ENCODE measurements at regions not wholly inside any gene's neighbourhood (a gene's known extent, or its start where the extent isn't known, plus 50 kb on each side); places are given as distances from the start of the nearest gene placed in this dataset.
"Not testable (repeated sequence)": the region's sequence is repeated elsewhere in the genome, so short reads cannot be mapped to it uniquely, and the experiment has no call there.

- DNase-seq (ENCODE audit: low read depth in 2 of 2), result not testable (repeated sequence)
These were observed 52.5 kb upstream of the CCDC71L start for GRCh38 chr7:106713452-106713851.

GRCh38 chr7:106714590-106715442, 53.9 kb upstream of the CCDC71L start:
- not testable (repeated sequence) for DNase-seq (ENCODE audit: low read depth in 2 of 2)

DNA sequence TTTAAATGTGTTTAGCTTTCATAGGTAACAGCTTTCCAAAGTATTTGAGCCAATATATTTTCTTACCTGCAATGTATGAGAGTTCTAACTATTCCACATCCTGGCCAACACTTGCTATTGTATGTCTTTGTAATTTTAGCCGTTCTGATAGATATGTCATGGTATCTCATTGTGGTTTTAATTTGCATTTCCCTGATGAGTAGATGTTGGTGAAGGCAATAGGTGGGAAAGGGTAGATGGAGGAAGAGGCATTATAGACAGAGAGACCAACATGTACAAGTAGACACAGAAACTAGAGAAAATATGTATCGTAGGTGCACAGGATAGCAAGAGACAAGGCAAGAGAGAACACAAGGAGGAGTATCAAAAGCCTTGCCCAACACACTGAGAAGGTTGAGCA, 54.8 kb upstream of the CCDC71L start:
- no peak for DNase-seq (ENCODE audit: low read depth in 2 of 2)

DNA sequence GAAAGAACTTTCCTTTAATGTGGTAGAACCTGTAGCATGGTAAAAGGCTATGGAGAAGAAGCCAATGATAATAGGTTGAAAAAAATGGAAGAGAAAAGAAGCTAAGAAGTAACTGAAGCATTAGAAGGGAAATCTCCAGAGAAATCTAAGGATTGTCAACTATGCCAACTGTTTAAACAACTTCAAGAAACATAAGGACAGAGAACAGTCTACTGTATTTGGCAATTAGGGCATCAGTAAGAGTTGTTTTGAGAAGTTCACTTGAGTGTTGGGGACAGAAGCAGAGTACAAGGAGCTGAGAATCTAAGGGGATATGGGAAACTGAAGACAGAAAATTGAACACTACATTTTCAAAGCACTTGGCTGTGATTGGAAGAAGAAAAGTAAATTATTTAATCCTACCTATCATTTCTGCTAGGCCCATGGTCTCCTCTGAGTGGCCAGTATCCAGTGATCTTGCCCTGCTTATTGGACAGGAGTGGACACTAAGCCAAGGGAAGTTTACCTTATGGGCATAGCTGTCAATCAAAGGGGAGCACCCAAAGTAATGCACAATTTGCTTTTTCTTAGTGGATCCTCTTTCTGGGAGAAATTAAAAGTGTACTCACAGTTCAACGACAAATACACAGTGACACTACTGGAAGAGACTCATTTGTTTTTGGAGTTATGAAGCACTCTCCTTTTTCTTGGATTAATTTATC, 56.4 kb upstream of the CCDC71L start:
- no peak for DNase-seq (ENCODE audit: low read depth in 2 of 2)

GRCh38 chr7:106717955-106718871, 57.3 kb upstream of the CCDC71L start:
- DNase-seq (ENCODE audit: low read depth in 2 of 2), result peak; percentile 12 to 55

DNA sequence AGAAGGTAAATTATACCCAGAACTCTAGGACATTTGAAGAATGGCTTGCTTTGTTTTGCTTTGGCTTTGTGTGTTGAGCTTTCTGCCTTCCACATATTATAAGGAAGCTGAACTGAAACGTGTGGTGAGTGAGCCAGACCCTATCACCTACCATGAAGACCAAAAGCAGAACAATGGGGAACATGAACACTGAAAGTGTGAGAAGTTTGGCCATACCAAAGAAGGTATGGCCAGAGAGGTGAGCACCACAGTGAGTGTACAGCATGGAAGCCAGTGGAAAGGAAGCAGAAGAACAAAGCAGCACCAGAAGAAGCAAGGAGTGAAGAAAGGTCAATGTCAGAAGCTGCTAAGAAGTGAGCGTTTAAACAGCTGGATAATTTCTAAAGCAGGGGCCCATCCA, 59.7 kb upstream of the CCDC71L start:
- no peak for DNase-seq (ENCODE audit: low read depth in 2 of 2)

GRCh38 chr7:106721816-106722785, 61.1 kb upstream of the CCDC71L start:
- DNase-seq (ENCODE audit: low read depth in 2 of 2), result no peak

- no peak for DNase-seq (ENCODE audit: low read depth in 2 of 2)
These were observed 62.4 kb upstream of the CCDC71L start for GRCh38 chr7:106723398-106723797.

DNA sequence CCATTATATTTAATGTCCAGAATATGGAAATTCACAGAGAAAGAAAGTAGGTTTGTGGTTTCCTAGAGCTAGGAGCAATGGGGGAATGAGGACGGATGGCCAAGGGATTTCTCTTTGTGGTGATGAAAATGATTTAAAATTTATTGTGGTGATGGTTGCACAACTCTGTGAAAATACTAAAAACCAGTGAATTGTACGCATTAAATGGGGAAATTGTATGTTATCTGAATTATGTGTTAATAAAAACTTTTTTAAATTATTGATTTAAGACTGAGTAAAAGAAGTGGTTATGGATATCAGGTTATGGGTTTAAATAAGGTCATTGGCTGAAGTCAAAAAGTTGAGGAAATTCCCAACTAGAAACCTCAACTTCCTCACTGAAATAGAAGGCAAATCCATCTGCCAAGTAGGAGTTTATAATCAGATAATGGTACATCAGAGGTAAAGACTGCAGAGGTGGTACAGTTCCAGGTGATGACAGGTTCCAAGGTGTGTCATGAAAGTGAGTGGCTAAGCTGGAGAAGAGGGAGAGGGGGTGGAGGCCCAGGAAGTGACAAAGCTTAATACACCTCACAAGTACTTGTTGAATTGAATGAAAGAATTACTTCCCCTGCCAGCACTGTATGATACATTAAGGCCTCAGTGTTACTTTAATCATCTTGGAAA, 68.9 kb upstream of the CCDC71L start:
- DNase-seq (ENCODE audit: low read depth in 2 of 2), result no peak

GRCh38 chr7:106731187-106731586, 70.2 kb upstream of the CCDC71L start:
- no peak for DNase-seq (ENCODE audit: low read depth in 2 of 2)

DNA sequence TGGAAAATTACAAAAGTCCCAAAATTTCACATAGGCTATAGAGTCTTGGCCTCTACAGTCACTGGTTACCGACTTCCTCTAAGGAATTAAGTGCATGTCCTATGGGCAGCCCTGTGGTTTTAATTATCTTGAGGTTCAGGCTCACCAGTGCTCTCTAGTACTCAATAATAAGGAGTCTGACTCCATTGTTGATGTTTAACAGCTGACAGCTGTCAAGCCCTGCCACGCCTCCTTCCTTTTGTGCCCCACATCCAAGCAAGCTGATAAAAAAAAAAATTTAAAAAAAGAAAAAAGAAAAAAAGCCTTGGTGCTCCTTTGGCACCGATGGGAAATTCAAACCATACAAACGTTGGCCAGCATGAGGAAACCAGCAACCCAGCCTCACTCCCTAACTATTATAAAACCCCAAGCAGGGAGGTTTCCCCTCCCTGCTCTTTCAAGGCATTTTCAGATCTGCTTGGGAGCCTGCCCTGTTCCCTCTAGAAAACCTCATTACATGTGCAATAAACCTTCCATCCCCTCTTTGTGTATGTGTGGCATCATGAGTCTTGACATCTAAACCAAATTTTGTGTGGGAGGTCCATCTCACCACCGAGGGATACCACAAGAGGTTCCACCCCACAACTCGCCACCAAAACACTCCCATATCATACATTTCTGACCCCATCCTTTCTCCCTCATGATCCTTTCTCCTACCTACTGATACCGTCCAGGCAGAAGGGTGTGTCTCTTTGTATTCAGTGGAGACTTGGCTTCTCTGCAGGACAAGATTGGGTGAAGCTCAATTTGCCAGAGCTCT, 70.9 kb upstream of the CCDC71L start:
- DNase-seq (ENCODE audit: low read depth in 2 of 2), result no peak

DNA sequence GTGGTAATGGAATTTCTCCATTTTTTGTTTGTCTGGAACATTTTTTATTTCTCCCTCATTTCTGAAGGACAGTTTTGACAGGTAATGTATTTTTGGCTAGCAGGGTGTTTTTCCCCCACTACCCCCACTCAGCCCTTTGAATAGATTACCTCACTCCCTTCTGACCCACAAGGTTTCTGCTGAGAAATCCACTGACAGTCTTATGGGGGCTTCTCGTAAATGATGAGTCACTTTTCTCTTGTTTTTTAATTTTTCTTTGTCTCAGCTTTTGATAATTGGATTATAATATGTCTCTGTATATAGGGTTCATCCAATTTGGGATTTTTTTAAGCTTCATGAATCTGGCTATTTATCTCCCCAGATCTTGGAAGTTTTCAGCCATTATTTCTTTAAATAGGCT, 74.7 kb upstream of the CCDC71L start:
- DNase-seq (ENCODE audit: low read depth in 2 of 2), result no peak

DNA sequence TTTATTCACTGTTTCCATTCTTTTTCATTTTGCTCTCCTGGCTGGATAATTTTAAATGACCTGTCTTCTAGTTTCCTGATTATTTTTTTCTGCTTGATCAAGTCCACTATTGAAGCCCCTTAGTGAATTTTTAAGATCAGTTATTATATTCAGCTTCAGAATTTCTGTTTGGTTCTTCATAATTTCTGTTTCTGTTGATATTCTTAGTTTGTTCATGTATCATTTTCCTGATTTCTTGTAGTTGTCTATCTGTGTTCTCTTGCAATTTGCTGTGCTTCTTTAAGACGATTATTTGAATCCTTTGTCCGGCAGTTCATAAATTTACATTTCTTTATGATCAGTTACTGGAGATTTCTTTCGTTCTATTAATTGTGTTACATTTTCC, 75.2 kb upstream of the CCDC71L start:
- no peak for DNase-seq (ENCODE audit: low read depth in 2 of 2)

GRCh38 chr7:106736508-106737201, 75.7 kb upstream of the CCDC71L start:
- no peak for DNase-seq (ENCODE audit: low read depth in 2 of 2)

DNA sequence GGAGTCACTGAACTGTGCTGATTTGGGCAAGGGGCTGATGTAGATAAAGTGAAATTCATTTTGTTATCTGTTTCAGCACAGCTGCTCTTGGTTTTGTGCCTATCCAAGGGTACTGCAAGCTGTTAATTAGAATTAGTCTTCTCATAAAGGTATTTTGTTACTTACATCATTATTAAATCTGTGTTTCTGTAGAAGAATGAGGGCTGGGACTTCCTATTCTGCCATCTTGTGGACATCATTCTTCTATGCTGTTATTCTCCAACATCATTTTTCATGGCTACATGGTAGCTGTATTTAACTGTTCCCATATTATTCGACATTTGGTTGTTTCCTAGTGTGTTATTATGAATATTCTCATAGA, 76.2 kb upstream of the CCDC71L start:
- DNase-seq (ENCODE audit: low read depth in 2 of 2), result no peak

DNA sequence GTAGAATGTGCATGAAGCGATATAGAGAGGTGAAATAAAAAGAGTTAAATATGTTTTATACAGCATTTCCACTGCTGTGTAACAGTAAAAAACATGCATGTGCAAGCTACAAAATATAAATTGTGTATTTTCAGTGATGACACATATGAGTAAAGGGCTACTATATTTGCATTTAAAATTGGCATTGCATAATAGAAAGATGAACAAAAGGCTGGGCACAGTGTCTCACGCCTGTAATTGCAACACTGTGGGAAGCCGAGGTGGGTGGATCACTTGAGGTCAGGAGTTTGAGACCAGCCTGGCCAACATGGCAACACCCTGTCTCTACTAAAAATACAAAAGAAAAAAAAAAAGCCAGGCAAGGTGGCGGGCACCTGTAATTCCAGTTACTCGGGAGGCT, 79.8 kb upstream of the CCDC71L start:
- no peak for DNase-seq (ENCODE audit: low read depth in 2 of 2)

DNA sequence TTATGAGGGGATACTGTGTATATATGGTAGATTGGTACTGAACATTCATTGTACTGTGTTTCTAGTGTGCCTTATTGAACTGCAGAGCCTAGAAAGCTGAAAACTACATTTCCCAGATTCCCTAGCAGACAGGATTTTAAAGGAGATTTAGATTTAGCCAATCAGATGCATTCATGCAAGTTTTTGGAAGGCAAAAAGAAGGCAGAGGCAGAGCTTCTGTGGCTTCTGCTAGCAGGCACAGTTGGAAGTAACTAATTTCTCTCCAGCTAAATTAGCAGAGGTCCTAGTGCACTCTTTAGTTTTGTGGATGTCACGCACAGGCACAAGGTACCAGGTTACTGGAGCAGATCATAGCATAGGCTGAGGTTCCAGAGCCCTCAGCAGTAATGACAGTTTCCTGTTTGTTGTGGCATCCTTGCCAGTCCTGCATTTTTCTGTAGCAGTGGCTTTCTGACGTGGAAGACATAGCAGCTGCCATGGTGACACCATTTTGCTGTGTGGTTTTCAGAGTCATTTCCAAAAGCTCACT, 83.7 kb upstream of the CCDC71L start:
- no peak for DNase-seq (ENCODE audit: low read depth in 2 of 2)

GRCh38 chr7:106747301-106747700, 86.3 kb upstream of the CCDC71L start:
- not testable (repeated sequence) for DNase-seq (ENCODE audit: low read depth in 2 of 2)

DNA sequence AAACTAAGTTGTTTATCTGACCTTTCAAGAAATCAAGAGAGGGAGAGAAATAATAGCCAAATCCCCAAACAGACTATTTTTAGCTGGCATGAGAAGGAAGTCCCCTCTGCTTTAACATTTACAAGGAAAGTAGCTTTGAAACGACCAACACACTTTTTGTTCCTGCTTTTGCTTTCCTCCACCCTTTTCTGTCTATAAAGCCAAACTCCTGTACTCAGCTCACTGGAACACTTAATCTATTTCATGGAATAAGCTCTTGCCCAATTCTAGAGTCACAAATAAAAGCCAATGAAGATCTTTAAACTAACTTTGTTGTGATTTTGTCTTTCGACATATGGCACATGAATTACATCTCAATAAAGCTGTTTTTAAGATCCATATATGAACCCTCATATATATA, 86.8 kb upstream of the CCDC71L start:
- no peak for DNase-seq (ENCODE audit: low read depth in 2 of 2)

All from stimulated activated CD4-positive, alpha-beta T cell treated with anti-CD3 and anti-CD28 coated beads, Interleukin-1b, Interleukin-23, amount 100 ng/mL, for 1 hour (primary cell).